NCI-H345 (cell line): ENCODE measurements at regions not wholly inside any gene's neighbourhood (a gene's known extent, or its start where the extent isn't known, plus 50 kb on each side); places are given as distances from the start of the nearest gene placed in this dataset.

ENCODE experiments used
- DNase-seq: peaks from one replicate; lab custom pipeline; 2025; lab: John Stamatoyannopoulos, UW

DNA sequence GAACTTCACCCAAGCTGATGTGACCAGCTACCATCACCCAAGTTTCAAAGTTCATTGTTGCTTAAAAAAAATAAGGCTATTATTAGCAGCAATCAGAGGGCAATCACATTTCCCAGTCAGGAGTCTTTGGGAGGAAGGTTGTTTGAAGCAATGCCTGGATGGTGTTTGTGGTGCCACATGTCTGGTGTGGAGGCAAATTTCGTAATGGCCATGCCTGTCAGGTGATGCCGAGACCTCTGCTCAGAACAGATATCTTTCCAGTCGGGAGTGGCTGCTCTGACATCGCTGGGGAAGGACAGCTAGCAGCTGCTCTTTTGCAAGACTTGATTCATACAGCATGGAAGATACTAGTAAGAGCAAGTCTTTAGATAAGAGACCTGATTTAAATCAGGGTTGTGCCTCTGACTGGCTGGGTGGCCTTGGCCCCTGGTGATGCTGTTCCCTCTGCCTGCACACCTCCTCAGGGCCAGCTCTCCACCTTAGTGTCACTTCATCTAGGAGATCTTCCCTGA is 187.8 kb upstream of the JUN start:
- no peak for DNase-seq

GRCh38 chr1:58975888-58976287 is 192.0 kb upstream of the JUN start:
- DNase-seq, result no peak

- no peak for DNase-seq
These were observed 192.4 kb upstream of the JUN start for GRCh38 chr1:58976294-58976693.

- DNase-seq, result no peak
These were observed 193.8 kb upstream of the JUN start for GRCh38 chr1:58977598-58977997.

DNA sequence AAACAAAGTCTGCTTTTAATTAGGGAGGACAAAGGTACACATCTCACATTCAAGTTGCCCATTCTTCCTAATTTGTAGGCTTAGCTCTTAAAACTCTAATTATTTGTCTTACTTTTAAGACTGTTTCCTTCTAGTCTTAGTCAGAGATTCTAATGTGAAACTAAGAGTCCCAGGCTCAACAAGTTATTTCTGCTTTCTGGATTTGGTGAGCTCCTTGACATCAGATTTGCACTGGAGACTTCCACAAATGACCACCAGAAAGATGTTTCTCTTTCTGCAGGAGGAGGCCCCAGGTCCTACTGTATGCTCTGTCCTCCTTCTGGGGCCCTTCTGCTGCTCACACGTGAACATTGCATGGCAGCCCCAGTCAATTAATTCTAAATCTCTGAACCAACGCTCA is 194.2 kb upstream of the JUN start:
- DNase-seq, result no peak

GRCh38 chr1:58979086-58979485 is 195.2 kb upstream of the JUN start:
- DNase-seq, result no peak

- no peak for DNase-seq
These were observed 195.8 kb upstream of the JUN start for GRCh38 chr1:58979677-58980076.

- no peak for DNase-seq
These were observed 197.5 kb upstream of the JUN start for GRCh38 chr1:58981392-58981791.

GRCh38 chr1:58982259-58982998 is 198.6 kb upstream of the JUN start:
- peak; percentile 18 for DNase-seq

DNA sequence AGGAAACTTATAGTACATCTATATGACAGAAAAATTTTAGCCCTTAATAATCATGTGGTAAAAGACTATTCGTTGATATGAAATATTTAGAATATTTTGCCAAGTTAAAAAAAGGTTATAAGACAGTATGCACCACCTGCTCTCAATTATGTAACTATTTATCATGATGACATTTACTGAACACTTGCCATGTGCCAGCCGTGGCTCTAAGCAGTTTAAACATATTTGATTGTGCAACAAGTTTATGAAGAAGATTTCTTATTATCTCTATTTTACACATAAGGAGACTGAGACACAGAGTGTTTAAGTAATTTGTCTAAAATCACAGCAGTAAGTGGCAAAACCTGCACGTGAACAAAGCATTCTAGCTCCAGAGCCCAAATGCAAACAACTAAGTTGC is 199.3 kb upstream of the JUN start:
- no peak for DNase-seq

GRCh38 chr1:58983633-58984245 is 199.9 kb upstream of the JUN start:
- no peak for DNase-seq

- DNase-seq, result no peak
These were observed 203.3 kb upstream of the JUN start for GRCh38 chr1:58986996-58987767.

DNA sequence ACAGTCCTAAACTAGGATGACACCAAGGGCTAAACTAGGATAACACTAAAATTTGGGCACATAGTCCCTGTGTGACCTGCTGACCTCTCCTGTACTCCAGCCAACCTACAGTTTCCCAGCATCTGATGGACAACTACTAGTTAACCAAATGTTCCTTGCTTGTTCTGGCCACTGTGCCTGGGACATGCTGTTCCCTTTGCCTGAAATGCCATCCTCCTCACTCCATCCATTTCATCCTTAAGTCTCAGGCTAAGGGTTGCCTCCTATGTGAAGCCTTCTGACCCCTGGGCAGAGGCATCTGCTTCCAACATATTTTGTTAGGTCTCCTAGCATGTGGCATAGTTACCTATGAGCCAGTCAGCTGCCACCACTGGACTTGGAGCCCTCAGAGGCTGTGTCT is 204.9 kb upstream of the JUN start:
- no peak for DNase-seq

DNA sequence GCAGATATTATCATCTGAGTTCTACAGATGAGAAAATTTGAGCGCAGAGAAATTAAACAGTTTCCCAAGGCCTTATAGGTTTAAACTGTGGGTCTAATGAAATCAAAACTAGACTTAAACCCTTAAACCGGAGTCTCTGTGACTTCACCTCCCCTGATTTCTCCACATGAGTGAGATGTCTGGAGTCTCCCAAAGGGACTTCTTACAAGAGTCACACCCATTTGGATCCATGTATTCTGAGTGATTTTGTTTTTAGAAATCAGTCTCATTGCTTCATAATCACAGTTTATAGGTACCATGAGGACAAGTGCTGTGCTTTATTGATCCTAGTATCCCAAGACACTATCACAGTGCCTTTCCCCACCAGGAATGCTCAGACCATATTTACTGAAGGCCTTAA is 206.0 kb upstream of the JUN start:
- no peak for DNase-seq

DNA sequence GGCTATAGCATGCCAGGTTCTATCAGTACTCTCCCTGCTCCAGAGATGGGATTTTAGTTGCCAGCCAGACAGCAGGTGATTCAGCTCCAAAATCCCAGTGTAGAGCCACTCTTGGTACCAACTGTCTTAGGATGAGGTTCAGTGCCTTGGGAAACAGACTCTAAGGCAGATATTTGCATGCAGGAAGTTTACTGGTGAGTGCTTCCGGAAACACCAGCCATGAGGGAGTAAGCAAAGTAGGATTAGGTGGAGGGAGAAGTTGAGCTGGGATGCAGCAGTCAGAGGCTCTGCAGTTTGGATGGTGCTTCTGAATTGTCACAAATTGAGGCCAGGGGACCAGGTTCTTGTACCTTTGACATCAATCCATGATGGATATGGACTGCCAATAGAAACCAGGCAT is 207.5 kb upstream of the JUN start:
- no peak for DNase-seq

DNA sequence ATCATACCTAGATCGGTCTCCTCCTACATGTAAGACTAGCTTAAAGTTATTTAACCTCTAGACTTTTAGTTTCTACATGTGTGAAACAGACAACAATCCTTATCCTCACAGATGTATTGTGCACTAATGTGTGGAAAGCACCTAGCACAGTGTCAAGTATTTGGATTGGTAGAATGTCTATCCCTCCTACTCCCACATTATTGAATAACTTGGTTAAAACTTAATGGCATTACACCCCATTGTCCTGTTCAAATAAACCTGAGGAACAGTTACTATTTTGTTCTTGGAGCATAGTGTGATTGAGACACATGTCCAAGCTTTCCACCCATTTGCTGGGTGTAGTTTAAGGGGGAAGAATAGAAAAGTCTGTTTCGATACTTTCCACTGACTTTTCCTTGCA is 208.8 kb upstream of the JUN start:
- DNase-seq, result no peak

DNA sequence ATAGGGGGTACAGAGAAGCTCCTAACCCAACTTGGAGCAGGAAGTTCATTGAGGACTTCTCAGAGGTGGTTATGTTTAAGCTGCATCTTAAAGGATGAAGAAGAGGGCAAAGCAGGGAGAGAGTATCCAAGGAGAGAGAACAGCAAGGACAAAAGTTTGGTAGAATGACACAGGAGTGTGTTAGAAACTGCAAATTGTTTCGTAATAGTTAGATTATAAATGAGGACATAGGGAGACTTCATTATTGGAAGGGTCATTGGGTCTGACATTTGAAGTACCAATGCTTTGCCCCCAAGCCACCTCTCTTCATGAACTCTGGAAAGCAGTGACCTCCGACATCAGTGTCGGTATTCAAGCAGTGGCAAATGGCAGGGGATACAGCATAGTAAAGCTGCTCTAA is 209.6 kb upstream of the JUN start:
- no peak for DNase-seq

DNA sequence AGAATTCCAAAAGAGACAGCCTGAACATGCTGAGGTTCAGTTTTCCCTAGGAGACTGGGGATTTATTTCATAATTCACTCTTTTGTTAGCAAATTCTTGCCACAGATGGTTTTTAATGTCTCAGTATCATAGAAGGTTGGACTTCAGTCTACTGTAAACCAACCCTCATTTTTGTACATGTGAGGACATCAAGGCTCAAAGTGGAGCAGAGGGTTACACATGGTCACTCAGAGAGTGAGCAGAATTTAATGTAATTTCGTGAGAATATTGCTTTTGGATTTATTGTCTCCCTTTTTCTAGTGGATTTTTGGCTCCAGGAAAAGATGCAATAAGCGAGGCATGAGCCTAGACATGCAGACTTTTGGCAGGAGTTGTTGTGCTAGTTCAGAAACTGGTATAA is 210.8 kb upstream of the JUN start:
- no peak for DNase-seq

DNA sequence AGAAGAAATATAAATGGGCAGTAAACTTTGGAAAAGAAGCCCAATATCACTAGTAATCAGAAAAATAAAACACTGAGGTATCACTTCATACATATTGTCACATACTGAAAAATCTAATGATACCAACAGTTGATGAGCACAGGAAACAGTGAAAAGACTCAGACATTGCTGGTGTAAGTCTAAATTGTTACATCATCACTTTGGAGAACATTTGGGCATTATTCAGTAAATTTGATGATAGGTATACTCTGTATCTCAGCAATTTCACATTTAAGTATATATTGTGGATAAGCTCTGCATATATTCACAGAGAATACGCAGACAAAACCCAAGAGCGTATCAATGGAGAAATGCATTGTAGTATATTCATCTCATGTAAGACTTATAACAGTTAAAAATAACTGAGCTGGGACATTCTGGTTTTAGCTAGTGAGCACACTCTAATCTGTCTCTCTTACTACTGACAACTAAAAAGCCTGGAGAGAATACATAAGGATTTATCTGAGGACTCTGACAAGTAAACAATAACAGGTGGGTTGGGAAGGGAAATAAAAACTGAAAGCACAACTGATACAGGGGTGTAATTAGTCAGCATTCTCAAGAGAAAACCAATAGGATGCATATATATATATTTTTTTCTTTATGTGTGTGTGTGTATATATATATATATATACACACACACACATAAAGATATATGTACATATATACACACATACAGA is 212.7 kb upstream of the JUN start:
- DNase-seq, result no peak

GRCh38 chr1:58997060-58997411 is 213.2 kb upstream of the JUN start:
- DNase-seq, result no peak

GRCh38 chr1:58997637-58998036 is 213.8 kb upstream of the JUN start:
- DNase-seq, result no peak

DNA sequence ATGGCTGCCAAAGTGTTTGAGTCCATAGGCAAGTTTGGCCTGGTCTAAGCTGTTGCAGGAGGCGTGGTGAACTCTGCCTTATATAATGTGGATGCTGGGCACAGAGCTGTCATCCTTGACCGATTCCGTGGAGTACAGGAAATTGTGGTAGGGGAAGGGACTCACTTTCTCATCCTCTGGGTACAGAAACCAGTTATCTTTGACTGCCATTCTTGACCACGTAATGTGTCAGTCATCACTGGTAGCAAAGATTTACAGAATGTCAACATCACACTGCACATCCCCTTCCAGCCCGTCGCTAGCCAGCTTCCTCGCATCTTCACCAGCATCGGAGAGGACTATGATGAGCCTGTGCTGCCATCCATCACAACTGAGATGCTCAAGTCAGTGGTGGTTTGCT is 215.8 kb upstream of the JUN start:
- DNase-seq, result no peak

- DNase-seq, result no peak
These were observed 220.9 kb upstream of the JUN start for GRCh38 chr1:59004755-59005154.
